ENCODE measurements at regions not wholly inside any gene's neighbourhood (a gene's known extent, or its start where the extent isn't known, plus 50 kb on each side); places are given as distances from the start of the nearest gene placed in this dataset.
A peak's percentile ranks its signal among the peaks of the same experiment; 100 is the strongest.

DNA sequence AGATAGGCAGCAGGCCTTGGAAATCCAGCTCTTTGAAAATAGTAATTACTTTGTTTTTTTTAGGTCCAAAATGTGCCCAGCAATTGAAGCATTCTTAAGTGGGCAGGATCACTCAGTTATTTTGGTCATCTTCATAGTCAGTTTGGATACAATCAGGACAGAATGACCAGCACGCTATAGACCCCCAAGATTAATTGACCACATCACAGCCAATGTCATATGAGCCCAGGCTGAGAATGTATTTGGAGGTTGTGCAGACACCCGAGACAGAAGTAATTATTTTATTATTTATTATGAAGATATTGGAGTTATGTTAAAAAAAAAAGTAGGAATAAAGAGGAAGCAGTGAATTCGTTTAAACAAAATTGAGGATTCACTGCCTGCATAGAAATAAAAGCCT lies 93.3 kb upstream of the PFKP start:
- H3K36me3 Mint-ChIP-seq (ENCODE audit: low read depth), result no peaks in the 10 kb centered on the region
- H3K4me1 Mint-ChIP-seq, result peaks cover 6% of the 10 kb centered on the region
- H3K27me3 Mint-ChIP-seq (ENCODE audit: low read depth), result no peaks in the 10 kb centered on the region
- H3K9me3 Mint-ChIP-seq, result no peaks in the 10 kb centered on the region
- no peak for TF ChIP-seq CTCF (IDR thresholded peaks at IDR 0.05; ENCODE audit: unreplicated experiment in 3 of 3)
- H3K4me3 Mint-ChIP-seq, result no peak overlapping the region
- no peak overlapping the region for H3K27ac Mint-ChIP-seq

DNA sequence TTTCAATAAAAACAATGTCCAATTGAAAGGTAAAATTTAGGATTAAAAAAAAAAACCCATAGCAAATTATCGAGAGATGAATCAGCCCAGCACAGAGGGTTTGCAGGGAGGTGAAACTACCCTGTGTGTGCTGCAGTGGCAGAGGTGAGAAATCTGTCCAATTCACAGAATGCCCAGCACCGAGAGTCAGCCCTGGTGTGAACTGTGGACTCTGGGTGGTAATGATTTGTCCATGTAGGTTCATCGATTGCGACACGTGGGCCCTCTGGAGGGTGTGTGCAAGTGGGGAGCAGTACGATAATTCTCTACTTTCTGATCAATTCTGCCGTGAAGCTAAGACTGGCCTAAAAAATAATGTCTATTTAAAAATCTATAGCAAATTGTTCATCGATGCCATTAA lies 94.5 kb upstream of the PFKP start:
- Mint-ChIP-seq H3K4me1 (peaks cover 11% of the 10 kb centered on the region), H3K27me3 (ENCODE audit: low read depth) (no peaks in the 10 kb centered on the region), H3K9me3 (no peaks in the 10 kb centered on the region), H3K4me3 (no peak overlapping the region), H3K27ac (no peak overlapping the region), H3K36me3 (ENCODE audit: low read depth) (no peaks in the 10 kb centered on the region)
- TF ChIP-seq CTCF (IDR thresholded peaks at IDR 0.05; ENCODE audit: unreplicated experiment in 3 of 3), result no peak

- TF ChIP-seq CTCF (IDR thresholded peaks at IDR 0.05; ENCODE audit: unreplicated experiment in 3 of 3), result no peak
- Mint-ChIP-seq H3K36me3 (ENCODE audit: low read depth) (no peaks in the 10 kb centered on the region), H3K4me1 (peaks cover 11% of the 10 kb centered on the region), H3K27me3 (ENCODE audit: low read depth) (no peaks in the 10 kb centered on the region), H3K4me3 (no peak overlapping the region), H3K27ac (peak overlapping the region in 1 of 3 experiments; percentile 41), H3K9me3 (no peaks in the 10 kb centered on the region)
Measured at GRCh38 chr10:2972216-2972615, 95.1 kb upstream of the PFKP start.

DNA sequence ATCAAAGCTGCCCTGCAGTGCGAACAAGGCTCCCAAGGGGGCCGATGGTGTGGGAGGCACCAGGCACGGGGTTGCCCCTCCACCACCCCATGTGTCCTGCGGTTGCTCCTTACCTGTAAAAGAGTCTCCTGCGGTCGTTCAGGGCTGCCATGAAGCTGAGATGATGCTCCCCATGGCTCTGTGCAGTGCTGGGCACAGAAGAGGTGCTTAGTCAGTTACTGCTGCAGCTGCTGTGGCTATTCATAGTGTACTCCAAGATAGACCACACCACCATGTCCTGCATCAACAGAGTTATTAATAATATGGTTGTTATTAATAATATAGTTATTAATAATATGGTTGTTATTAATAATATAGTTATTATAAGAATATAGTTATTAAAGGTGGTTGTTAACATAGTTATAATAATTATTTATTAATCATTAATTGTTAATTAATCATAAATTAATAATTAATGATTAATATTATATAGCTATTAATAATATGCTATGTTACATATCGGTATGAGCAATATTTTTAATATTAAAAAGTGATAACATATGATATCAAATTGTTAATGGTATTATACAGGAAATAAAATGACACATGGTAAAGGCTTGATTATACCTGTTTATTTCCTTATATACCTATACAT lies 97.0 kb upstream of the PFKP start:
- H3K4me3 Mint-ChIP-seq, result no peak overlapping the region
- peaks cover 1% of the 10 kb centered on the region for H3K27me3 Mint-ChIP-seq (ENCODE audit: low read depth)
- H3K27ac Mint-ChIP-seq, result peak overlapping the region in 1 of 3 experiments; percentile 32
- peaks cover 11% of the 10 kb centered on the region for H3K4me1 Mint-ChIP-seq
- no peaks in the 10 kb centered on the region for H3K36me3 Mint-ChIP-seq (ENCODE audit: low read depth)
- H3K9me3 Mint-ChIP-seq, result no peaks in the 10 kb centered on the region
- no peak for TF ChIP-seq CTCF (IDR thresholded peaks at IDR 0.05; ENCODE audit: unreplicated experiment in 3 of 3)

DNA sequence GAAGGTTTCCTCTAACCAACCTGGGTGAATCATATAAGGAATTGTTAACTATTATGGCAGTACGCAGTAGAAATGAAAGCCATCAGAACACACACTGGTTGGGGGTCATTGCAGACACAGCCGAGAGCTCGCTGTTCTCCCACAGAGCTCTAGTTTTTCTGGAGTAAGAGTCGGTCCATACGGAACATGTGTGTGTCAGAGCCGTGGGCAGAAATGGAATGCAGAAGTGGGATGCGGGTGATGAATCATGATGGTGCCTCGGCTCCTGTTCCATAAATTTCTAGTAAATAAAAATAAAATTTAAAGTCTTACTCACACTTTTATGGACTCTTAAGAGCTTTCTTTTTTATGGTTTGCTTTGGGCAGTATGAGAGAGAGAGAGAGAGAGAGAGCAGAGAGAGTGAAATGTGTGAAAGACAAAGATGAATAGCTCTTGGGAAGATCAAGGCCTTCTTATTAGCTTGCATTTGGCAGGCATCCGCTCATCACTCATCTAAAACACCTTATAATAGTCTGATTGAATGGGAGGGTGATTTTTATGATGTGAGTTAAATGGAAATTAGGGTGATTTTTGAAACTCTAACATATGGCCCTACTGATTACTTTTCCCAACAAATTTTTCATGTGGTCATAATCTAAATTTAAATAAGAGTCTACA lies 98.8 kb upstream of the PFKP start:
- Mint-ChIP-seq H3K27me3 (ENCODE audit: low read depth) (peaks cover 3% of the 10 kb centered on the region), H3K27ac (no peak overlapping the region), H3K4me3 (no peak overlapping the region), H3K4me1 (peaks cover 11% of the 10 kb centered on the region), H3K9me3 (peaks cover 4% of the 10 kb centered on the region), H3K36me3 (ENCODE audit: low read depth) (no peaks in the 10 kb centered on the region)
- no peak for TF ChIP-seq CTCF (IDR thresholded peaks at IDR 0.05; ENCODE audit: unreplicated experiment in 3 of 3)

DNA sequence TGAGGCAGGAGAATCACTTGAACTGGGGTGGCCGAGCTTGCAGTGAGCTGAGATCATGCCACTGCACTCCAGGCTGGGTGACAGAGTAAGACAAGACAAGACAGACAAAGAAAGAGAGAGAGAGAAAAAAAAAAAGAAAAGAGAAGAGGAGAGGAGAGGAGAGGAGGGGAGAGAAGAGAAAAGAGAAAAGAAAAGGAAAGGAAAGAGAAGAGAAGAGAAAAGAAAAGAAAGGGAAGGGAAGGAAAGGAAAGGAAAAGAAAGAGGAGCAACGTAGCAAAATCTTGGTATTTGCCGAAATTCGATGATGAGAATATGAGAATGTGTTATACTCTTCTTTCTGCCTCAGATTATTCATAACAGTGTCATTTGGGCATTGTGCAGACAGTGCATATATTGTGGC lies 101.2 kb upstream of the PFKP start:
- H3K27me3 Mint-ChIP-seq (ENCODE audit: low read depth), result peaks cover 6% of the 10 kb centered on the region
- H3K9me3 Mint-ChIP-seq, result peaks cover 8% of the 10 kb centered on the region
- no peak overlapping the region for H3K27ac Mint-ChIP-seq
- TF ChIP-seq CTCF (IDR thresholded peaks at IDR 0.05; ENCODE audit: unreplicated experiment in 3 of 3), result no peak
- no peaks in the 10 kb centered on the region for H3K36me3 Mint-ChIP-seq (ENCODE audit: low read depth)
- H3K4me1 Mint-ChIP-seq, result peaks cover 5% of the 10 kb centered on the region
- no peak overlapping the region for H3K4me3 Mint-ChIP-seq

Measured in nephron (organoid).